Retina (tissue), 1 donor: ENCODE measurements at regions not wholly inside any gene's neighbourhood (a gene's known extent, or its start where the extent isn't known, plus 50 kb on each side); places are given as distances from the start of the nearest gene placed in this dataset.
"Not testable (repeated sequence)": the region's sequence is repeated elsewhere in the genome, so short reads cannot be mapped to it uniquely, and the experiment has no call there.

Experiments used
- DNase-seq: peaks from one replicate; pipeline ENCODE4 v3.0.0-alpha.2; 2016

GRCh38 chr1:121573881-121574504, 389.2 kb downstream of the SRGAP2C start:
- DNase-seq = not testable (repeated sequence)

- not testable (repeated sequence) for DNase-seq
These were observed 389.7 kb downstream of the SRGAP2C start for GRCh38 chr1:121574505-121574899.

GRCh38 chr1:121582898-121583297, 398.1 kb downstream of the SRGAP2C start:
- not testable (repeated sequence) for DNase-seq

- no peak for DNase-seq
These were observed 401.8 kb downstream of the SRGAP2C start for GRCh38 chr1:121586369-121587229.

GRCh38 chr1:121587230-121587569, 402.4 kb downstream of the SRGAP2C start:
- no peak for DNase-seq

GRCh38 chr1:121587777-121588176, 403.0 kb downstream of the SRGAP2C start:
- no peak for DNase-seq

GRCh38 chr1:121594096-121594495, 409.3 kb downstream of the SRGAP2C start:
- no peak for DNase-seq

GRCh38 chr1:121595089-121595488, 410.3 kb downstream of the SRGAP2C start:
- DNase-seq = no peak

- not testable (repeated sequence) for DNase-seq
These were observed 420.2 kb downstream of the SRGAP2C start for GRCh38 chr1:121604843-121605444.

- DNase-seq = not testable (repeated sequence)
These were observed 422.7 kb downstream of the SRGAP2C start for GRCh38 chr1:121607499-121607898.
